ENCODE measurements at regions not wholly inside any gene's neighbourhood (a gene's known extent, or its start where the extent isn't known, plus 50 kb on each side); places are given as distances from the start of the nearest gene placed in this dataset.

DNA sequence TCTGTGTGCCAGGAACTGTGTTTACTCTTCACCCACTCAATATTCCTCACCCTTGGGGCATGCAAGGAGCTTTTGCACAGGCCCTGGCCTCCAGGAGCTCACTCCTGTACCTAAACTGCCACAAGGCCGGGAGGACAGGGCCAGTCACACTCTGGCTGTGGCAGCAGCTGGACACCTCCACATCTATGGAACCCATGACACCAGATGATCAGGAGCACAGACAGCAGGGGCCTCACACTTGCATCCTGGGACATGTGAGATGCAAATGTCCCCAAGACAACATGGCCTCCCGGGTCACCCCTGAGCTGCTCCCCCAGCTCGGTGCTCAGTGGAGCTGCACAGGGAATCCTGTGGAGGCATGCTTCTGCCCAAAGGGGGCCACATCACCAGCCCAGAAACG is 61.8 kb upstream of the SLC66A3 start:
- no peaks in the 10 kb centered on the region for H3K9me3 ChIP-seq (replicated peaks in 1 of 11)
- H3K9ac ChIP-seq = no peak overlapping the region
- no peak for TF ChIP-seq Cebpa-rat (IDR thresholded peaks at IDR 0.05)
- H3K4me2 ChIP-seq = no peak overlapping the region
- H3K4me3 ChIP-seq = no peak overlapping the region
- no peaks in the 10 kb centered on the region for H4K20me1 ChIP-seq
- H3K27me3 ChIP-seq = no peaks in the 10 kb centered on the region
- no peaks in the 10 kb centered on the region for H3K36me3 ChIP-seq
- H3K4me1 ChIP-seq = peaks cover 0 to 10% (median 0%) of the 10 kb centered on the region in 10 experiments; a peak in 5 of 20 replicates
- H3K27ac ChIP-seq = no peak overlapping the region

GRCh38 chr2:11094021-11094810 is 61.1 kb upstream of the SLC66A3 start:
- no peaks in the 10 kb centered on the region for H3K9me3 ChIP-seq (replicated peaks in 1 of 11)
- H3K36me3 ChIP-seq = no peaks in the 10 kb centered on the region
- peak overlapping the region in 5 of 11 experiments; percentile 1 to 47 (median 29); a peak in 8 of 22 replicates for H3K4me2 ChIP-seq
- no peak overlapping the region for H3K9ac ChIP-seq
- no peak overlapping the region for H3K27ac ChIP-seq
- H3K4me1 ChIP-seq = peaks cover 0 to 10% (median 0%) of the 10 kb centered on the region in 10 experiments; a peak in 5 of 20 replicates
- TF ChIP-seq Cebpa-rat (IDR thresholded peaks at IDR 0.05) = no peak
- no peaks in the 10 kb centered on the region for H4K20me1 ChIP-seq
- H3K4me3 ChIP-seq = no peak overlapping the region
- no peaks in the 10 kb centered on the region for H3K27me3 ChIP-seq

DNA sequence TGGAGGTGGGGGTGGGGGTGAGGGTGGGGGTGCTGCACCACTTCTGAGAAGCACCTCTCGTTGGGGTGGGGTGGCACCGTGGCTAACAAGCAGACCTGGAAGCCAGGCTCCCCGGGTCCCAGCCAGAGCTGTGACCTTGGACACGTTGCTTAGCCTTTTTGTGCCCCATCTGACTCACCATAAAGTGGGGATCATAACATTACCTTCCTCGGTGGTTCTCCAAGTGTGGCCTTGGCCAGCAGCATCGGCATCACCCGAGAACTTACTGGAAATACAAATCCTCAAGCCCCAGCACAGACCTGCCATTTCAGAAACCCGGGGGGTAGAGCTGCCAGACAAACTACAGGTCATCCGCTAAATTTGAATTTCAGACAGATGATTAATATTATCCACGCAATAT is 58.7 kb upstream of the SLC66A3 start:
- H3K9me3 ChIP-seq (replicated peaks in 1 of 11) = no peaks in the 10 kb centered on the region
- no peak overlapping the region for H3K27ac ChIP-seq
- no peaks in the 10 kb centered on the region for H3K27me3 ChIP-seq
- TF ChIP-seq Cebpa-rat (IDR thresholded peaks at IDR 0.05) = no peak
- no peak overlapping the region for H3K4me2 ChIP-seq
- H3K36me3 ChIP-seq = no peaks in the 10 kb centered on the region
- H4K20me1 ChIP-seq = no peaks in the 10 kb centered on the region
- peaks cover 0 to 10% (median 5%) of the 10 kb centered on the region in 10 experiments; a peak in 6 of 20 replicates for H3K4me1 ChIP-seq
- no peak overlapping the region for H3K9ac ChIP-seq
- no peak overlapping the region for H3K4me3 ChIP-seq

DNA sequence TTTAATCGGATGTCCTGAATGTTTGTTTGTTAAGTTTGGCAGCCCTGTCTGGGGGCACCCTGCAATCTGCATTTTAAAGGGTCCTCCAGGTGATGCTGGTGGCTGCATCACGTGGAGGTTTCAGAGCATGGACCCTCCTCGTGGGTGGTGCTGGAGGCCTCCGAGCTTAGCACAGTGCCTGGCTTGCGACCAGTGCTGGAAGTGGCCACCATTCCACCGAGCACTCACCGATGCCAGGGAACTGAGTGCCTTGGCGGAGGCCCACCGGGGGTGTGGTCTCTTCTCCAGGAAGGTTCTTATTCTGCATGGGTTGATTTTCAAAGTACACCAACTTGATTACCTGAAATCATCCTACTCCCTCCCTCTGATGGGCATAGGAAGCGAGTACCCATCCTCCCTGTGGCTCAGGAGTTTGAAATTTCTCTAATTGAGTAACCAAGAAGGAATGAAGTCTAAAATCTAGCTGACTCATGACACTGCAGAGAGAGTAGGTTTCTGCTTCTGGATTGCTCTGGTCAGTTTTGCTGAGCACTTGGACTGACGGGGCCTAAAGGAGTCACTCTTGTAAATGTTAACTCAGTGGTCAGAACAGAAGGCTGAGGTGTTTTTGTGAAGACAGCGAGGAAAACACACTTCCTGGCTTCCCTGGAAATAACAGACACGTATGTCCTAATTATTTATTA is 58.1 kb upstream of the SLC66A3 start:
- Histone ChIP-seq H3K4me3 (no peak overlapping the region), H3K27me3 (no peaks in the 10 kb centered on the region), H3K9ac (no peak overlapping the region), H3K27ac (no peak overlapping the region), H3K4me1 (peaks cover 0 to 10% (median 7%) of the 10 kb centered on the region in 10 experiments; a peak in 6 of 20 replicates), H3K9me3 (replicated peaks in 1 of 11) (no peaks in the 10 kb centered on the region), H3K36me3 (no peaks in the 10 kb centered on the region), H3K4me2 (no peak overlapping the region), H4K20me1 (no peaks in the 10 kb centered on the region)
- TF ChIP-seq Cebpa-rat (IDR thresholded peaks at IDR 0.05) = no peak

DNA sequence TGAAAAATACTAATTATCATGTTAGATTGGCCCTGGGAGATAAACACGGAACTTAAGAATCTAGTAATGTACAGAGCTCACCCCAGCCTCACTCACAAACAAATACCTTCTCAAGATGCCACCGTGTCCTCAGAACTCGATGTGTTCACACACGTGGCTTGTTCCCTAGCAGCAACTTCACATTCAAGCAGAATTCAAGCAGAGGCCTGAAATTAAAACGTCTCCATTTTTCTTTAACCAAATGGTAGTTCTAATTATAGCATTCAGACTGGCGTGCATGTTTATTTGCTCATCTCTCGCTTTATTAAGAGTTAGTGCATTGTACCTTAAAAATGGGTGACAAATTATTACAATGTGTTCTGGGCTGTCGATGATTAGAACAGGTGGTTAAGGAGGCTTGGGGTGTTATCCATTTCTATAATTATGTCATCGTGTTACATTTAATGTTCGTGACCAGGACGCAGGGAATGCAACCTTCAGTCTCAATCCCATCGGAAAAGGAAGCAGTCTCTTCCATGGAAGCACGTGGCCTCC is 57.3 kb upstream of the SLC66A3 start:
- H3K27ac ChIP-seq = no peak overlapping the region
- H3K9me3 ChIP-seq (replicated peaks in 1 of 11) = no peaks in the 10 kb centered on the region
- no peak overlapping the region for H3K4me3 ChIP-seq
- H3K27me3 ChIP-seq = no peaks in the 10 kb centered on the region
- H3K9ac ChIP-seq = no peak overlapping the region
- no peaks in the 10 kb centered on the region for H3K36me3 ChIP-seq
- H4K20me1 ChIP-seq = no peaks in the 10 kb centered on the region
- no peak overlapping the region for H3K4me2 ChIP-seq
- H3K4me1 ChIP-seq = peaks cover 0 to 10% (median 7%) of the 10 kb centered on the region in 10 experiments; a peak in 6 of 20 replicates
- no peak for TF ChIP-seq Cebpa-rat (IDR thresholded peaks at IDR 0.05)

DNA sequence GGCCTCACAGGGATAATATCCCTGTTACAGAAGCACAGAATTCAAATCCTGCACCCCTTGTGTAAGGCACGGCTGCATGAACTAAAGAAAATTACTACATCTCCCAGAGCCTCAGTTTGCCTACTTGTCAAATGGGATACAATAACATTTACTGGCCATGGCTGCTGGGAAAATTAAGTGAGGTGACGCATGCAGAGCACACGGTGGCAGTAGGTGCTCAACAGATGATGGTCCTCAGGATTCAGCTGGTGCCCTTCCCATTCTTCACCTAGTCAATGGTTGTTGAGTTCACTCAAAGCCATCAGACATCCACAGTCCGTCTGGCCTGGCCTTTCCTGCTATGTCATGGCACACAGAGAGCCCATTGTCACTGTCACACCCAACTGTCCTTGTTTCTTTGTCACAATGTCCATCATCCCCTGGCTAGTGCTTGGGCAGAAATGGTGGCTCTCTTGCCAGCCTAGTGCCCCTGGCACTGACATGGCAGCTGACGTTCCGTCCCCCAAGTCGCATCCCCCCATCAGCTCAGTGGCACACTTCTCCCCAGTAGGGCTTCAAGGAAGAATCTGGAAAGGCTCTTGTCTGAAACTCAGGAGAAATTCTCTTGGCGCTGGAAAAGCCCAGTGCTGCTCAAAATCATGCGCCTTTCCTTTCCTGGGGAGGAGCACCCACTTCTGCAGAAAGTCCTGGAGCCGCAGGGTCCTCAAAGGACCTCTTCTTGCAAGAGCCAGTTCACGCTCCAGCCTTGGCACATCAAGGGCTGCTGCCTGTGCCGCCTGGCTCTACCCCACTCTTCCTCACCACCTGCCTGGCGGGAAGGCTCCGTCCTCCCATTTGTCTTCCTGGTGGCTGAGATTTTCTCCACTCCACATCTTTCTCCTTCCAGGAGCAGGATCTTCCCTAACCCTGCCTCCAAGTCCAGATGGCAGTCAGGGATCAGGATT is 55.9 kb upstream of the SLC66A3 start:
- Histone ChIP-seq H3K27ac (no peak overlapping the region), H3K4me2 (no peak overlapping the region), H3K4me3 (no peak overlapping the region), H3K9ac (no peak overlapping the region), H4K20me1 (no peaks in the 10 kb centered on the region), H3K27me3 (no peaks in the 10 kb centered on the region), H3K4me1 (peaks cover 0 to 10% (median 7%) of the 10 kb centered on the region in 10 experiments; a peak in 6 of 20 replicates), H3K9me3 (replicated peaks in 1 of 11) (no peaks in the 10 kb centered on the region), H3K36me3 (no peaks in the 10 kb centered on the region)
- TF ChIP-seq Cebpa-rat (IDR thresholded peaks at IDR 0.05) = no peak

GRCh38 chr2:11100130-11100529 is 55.1 kb upstream of the SLC66A3 start:
- H3K9ac ChIP-seq = no peak overlapping the region
- H3K9me3 ChIP-seq (replicated peaks in 1 of 11) = no peaks in the 10 kb centered on the region
- no peak overlapping the region for H3K27ac ChIP-seq
- H3K36me3 ChIP-seq = no peaks in the 10 kb centered on the region
- H4K20me1 ChIP-seq = no peaks in the 10 kb centered on the region
- H3K4me2 ChIP-seq = no peak overlapping the region
- peaks cover 0 to 14% (median under 1%) of the 10 kb centered on the region in 10 experiments; a peak in 2 of 20 replicates for H3K4me1 ChIP-seq
- H3K4me3 ChIP-seq = no peak overlapping the region
- no peak for TF ChIP-seq Cebpa-rat (IDR thresholded peaks at IDR 0.05)
- no peaks in the 10 kb centered on the region for H3K27me3 ChIP-seq

- Histone ChIP-seq H3K9me3 (replicated peaks in 1 of 11) (no peaks in the 10 kb centered on the region), H3K36me3 (no peaks in the 10 kb centered on the region), H3K9ac (no peak overlapping the region), H3K27ac (no peak overlapping the region), H3K4me1 (peaks cover 0 to 14% (median 0%) of the 10 kb centered on the region in 10 experiments; a peak in 1 of 20 replicates), H3K4me3 (no peak overlapping the region), H4K20me1 (no peaks in the 10 kb centered on the region), H3K27me3 (no peaks in the 10 kb centered on the region), H3K4me2 (peak overlapping the region in 1 of 11 experiments; percentile 20; a peak in 1 of 22 replicates)
- TF ChIP-seq Cebpa-rat (IDR thresholded peaks at IDR 0.05) = no peak
These were observed 54.3 kb upstream of the SLC66A3 start for GRCh38 chr2:11100976-11101375.

Data from BLaER1 treated with 17β-estradiol and CSF1 and Interleukin-3, amounts not matched to agents 10 nM and 100 nM (cell line).